GM12875 (cell line): ENCODE measurements at regions not wholly inside any gene's neighbourhood (a gene's known extent, or its start where the extent isn't known, plus 50 kb on each side); places are given as distances from the start of the nearest gene placed in this dataset.

Source experiments
- H3K4me3 ChIP-seq: one replicate; pipeline ENCODE4 v1.5.1; 2011; ENCODE audit warnings: low read depth, low read length, control low read depth
- TF ChIP-seq, protein P1 (sequence below): IDR thresholded peaks from 2 replicates; pipeline ENCODE4 v1.5.1; 2011; ENCODE audit warnings: low read depth, mild to moderate bottlenecking, control low read depth, inconsistent platforms, low read length, moderate library complexity, borderline replicate concordance; ENCODE audit not compliant: insufficient read depth

DNA sequence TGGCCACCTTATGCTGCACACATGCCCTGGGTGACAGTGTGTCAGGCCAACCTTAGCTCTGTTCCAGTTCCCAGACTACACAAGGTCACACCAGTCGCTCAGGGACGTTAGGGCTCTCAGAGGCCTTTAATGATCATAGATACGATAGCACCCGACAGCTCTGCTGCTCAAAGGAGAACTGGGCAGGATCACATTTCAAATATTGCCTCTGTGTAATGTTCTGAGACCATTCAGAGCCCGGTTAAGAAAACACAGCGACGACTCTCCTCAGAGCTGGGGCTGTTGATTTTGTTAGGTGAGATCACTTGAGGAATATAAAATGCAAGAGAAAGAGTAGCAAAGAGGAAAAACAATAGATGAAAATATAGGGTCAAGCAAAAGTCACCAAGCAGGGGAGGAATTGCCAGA lies 166.6 kb upstream of the TANK start:
- TF ChIP-seq, protein P1, sequence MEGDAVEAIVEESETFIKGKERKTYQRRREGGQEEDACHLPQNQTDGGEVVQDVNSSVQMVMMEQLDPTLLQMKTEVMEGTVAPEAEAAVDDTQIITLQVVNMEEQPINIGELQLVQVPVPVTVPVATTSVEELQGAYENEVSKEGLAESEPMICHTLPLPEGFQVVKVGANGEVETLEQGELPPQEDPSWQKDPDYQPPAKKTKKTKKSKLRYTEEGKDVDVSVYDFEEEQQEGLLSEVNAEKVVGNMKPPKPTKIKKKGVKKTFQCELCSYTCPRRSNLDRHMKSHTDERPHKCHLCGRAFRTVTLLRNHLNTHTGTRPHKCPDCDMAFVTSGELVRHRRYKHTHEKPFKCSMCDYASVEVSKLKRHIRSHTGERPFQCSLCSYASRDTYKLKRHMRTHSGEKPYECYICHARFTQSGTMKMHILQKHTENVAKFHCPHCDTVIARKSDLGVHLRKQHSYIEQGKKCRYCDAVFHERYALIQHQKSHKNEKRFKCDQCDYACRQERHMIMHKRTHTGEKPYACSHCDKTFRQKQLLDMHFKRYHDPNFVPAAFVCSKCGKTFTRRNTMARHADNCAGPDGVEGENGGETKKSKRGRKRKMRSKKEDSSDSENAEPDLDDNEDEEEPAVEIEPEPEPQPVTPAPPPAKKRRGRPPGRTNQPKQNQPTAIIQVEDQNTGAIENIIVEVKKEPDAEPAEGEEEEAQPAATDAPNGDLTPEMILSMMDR: no peak
- H3K4me3 ChIP-seq: no peak overlapping the region

DNA sequence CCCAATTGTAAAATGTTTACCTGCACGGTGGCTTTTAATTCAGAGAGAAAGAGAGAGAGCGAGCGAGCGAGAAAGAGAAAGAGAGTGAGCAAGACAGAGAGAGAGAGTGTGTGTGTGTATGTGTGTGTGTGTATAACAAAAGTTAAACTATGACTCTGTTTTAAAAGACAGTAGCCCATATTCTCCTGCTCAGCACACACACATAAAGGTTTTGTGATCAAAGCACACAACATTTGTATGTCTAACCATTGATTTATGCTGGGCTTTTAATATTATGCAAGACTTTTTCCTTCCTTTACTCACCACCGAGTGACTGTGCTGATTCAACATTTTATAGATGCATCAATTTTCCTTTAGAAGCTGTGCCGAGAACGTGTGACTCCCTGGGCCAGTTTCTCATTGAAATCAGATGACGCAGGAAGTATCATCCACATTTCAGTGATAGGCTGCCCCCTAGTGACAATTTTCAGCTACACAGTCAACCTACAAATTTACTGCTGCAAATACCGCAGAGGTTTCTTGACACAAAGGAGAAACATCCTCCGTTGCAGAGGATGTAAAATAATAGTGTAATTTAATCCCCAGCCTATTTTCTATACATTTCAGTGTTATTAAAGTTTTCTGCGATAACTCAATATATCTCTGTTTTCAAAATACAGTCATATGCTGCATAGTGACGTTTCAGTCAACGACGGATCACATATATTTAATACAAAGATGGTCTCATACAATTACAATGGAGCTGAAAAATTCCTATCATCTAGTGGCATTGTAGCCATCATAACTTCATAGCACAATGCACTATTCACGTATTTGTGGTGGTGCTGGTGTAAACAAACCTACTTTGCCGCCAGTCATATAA lies 165.9 kb upstream of the TANK start:
- TF ChIP-seq, protein P1: peak; percentile 64; the same call in 1 of the 2 replicates
- H3K4me3 ChIP-seq: no peak overlapping the region

DNA sequence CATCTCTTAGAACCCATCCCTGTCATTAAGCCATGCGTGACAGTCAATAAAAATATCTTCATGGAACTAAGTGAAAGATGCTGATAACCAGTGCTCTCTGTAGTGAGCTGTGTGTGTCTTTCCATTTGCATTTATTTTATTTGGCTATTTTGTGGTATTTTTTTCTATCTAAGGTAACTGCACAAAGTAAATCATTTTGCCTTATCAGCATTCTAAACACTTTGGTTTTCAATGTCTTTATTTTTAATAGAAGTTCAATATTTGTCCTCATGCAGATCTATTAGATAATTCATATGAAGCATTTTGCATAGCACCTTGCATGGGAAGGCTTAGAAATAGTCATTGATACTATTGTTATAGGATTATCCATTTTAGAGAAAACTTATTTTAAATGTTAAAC lies 163.6 kb upstream of the TANK start:
- no peak overlapping the region for H3K4me3 ChIP-seq
- TF ChIP-seq, protein P1: no peak

DNA sequence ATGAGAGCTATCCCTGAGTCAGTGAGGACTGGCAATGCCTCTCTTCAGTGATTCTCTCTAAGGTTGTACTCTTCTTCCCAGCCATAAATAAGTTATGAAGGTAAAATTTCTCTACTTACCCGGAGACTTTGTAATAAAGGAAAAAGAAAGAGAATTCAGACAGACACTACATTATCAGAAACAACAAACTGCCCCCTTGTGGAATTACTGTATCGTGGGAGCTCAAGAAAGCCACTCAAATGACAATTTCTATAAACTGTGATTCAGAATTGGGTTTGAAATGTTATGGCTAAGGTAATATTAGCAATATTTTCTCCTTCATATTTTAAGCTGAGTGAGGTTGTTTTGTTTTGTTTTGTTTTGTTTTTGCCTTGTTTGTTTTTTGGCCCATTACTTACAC lies 155.8 kb upstream of the TANK start:
- TF ChIP-seq, protein P1: peak; percentile 25; the same call in 1 of the 2 replicates
- no peak overlapping the region for H3K4me3 ChIP-seq

- TF ChIP-seq, protein P1: no peak
- H3K4me3 ChIP-seq: no peak overlapping the region
These were observed 155.1 kb upstream of the TANK start for GRCh38 chr2:161005170-161005569.

GRCh38 chr2:161008311-161008710 lies 151.9 kb upstream of the TANK start:
- TF ChIP-seq, protein P1: no peak
- H3K4me3 ChIP-seq: no peak overlapping the region

DNA sequence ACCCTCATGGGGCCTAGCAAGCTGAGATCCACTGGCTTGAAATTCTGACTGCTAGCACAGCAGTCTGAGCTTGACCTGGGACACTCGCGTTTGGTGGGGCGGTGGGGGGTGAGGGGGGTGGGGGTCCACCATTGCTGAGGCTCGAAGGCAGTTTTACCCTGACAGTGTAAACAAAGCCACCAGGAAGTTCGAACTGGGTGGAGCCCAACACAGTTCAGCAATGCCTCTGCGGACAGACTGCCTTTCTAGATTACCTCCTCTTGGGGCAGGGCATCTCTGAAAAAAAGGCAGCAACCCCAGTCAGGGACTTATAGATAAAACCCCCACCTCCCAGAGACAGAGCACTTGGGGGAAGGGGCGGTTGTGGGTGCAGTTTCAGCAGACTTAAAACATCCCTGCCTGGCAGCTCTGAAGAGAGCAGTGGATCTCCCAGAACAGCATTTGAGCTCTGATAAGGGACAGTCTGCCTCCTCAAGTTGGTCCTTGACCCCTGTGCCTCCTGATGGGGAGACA lies 149.7 kb upstream of the TANK start:
- no peak overlapping the region for H3K4me3 ChIP-seq
- TF ChIP-seq, protein P1: no peak
